GM12873 (cell line): ENCODE measurements at regions not wholly inside any gene's neighbourhood (a gene's known extent, or its start where the extent isn't known, plus 50 kb on each side); places are given as distances from the start of the nearest gene placed in this dataset.

Experiments used
- CTCF ChIP-seq: IDR thresholded peaks from 2 replicates; pipeline ENCODE4 v1.5.1; 2012; ENCODE audit warnings: low read depth, mild to moderate bottlenecking, moderate library complexity, low read length, control low read depth; ENCODE audit not compliant: insufficient read depth; ENCODE audit errors: missing control alignments

DNA sequence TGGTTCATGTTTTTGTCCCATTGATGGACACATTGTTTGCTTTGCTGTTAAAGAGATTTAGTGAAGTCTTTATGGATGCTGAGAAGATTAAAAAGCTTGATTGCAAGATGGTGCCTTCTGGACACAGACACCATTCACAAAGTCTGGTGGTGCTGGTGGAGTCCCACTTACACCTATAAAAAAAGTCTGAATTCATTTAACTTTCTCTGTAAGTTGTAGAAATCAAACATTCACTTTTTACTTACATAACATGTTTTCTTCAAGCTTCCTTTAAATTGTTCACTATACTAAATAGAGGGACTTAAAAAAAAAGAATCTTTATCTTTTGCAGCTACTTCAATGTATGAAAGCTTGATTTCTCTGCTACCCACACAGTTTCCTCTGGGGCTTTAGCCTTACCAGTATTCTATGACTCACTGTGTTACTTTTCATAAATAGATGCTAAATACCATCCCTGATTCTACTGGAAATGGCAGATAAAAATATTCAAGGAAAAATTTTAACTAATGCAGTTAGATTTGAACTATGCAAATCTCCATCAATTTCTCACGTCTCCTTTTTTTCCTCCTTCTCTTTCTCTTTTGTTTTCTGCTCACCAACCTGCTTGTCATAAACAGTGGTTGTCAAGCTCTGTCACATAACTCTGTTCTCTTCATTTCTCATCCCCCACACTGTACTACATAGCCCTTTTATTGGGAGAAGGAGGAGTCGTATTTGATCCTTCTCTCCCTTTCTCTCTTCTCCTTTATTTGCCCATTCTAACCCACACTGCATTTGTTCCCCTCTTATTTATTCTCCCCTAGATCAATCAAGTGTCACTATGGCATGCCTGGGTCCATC lies 89.7 kb downstream of the FAM76B start:
- no peak for TF ChIP-seq CTCF

GRCh38 chr11:95698676-95699557 lies 90.7 kb downstream of the FAM76B start:
- no peak for TF ChIP-seq CTCF

DNA sequence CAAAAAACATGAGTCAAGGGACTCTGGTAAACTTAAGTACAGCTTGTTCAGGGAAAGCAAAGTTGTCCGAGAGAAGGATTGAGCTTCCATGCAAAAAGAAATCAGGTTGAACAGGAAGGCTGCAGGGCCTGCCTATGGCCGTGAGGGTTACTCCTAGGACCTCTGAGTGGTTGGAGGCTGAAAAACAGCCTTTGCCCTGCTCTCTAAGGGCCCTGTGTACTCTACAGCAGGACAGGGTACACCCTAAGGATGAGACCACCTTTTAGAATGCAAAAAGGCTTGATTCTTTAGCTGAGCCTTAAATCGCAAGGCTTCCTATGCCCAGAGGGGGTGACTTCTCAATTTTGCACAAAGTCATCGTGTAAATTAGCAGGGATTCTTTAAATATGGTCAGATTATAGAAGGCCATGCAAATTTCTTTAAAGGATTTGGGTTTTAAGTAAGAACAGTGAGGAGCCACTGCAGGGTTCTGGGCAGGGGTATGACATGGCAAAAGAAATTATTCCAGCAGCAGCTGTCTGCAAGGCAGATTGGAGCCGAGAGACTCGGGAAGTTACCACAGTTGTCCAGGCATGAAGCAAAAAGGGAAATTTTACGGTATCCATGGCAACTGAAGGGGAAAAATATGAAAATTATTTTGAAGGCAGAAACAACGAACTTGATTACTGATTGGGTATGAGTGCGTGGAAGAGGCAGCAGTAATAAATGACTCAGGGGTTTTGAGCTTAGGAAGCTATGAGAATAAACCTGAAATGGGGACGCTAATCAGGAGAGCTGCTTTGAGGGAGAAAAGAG lies 91.8 kb downstream of the FAM76B start:
- no peak for TF ChIP-seq CTCF

DNA sequence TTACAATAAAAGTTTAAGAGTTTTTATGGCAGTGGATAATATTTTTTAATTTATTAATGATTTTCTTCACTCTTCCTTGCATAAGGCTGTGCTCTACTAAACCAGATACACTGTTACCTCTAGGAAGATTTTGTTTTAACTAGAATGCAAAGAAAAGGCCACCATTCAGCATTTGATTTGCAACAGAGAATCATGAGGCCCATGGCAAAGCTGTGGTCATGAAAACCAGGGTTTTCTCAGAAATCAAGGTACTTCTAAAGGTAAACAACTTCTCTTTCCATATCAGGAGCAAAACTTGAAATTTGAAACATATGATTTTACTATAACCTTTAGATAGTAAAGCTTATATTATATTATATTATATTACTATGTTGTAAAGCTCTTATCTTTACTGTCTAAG lies 94.4 kb downstream of the FAM76B start:
- no peak for TF ChIP-seq CTCF

GRCh38 chr11:95693298-95693697 lies 96.3 kb downstream of the FAM76B start:
- no peak for TF ChIP-seq CTCF

DNA sequence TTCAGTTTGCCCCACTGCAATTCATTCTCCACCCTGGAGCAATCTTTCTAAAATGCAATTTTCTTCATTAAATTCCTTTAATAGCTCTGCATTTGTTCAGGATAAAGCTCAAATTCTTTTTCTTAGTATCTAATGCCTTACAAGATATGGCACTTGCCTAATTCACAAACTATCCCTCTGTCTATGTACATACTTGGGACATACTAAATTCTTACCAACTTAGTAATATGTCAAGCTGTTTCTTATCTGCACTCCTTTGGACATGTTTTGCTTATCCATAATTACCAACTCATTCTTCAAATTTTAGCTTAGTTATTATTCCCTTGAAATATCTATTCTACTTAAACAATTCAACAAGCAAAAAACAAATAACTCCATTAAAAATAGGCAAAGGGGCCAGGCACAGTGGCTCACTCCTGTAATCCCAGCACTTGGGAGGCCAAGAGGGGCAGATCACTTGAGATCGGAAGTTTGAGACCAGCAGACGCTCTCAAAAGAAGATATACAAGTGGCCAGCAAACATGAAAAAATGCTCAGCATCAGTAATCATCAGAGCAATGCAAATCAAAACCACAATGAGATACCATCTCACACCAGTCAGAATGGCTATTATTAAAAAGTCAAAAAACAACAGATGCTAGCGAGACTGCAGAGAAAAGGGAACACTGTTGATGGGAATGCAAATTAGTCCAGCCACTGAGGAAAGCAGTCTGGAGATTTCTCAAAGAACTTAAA lies 96.9 kb downstream of the FAM76B start:
- TF ChIP-seq CTCF, result no peak
